HG02840 (cell line): ENCODE measurements at regions not wholly inside any gene's neighbourhood (a gene's known extent, or its start where the extent isn't known, plus 50 kb on each side); places are given as distances from the start of the nearest gene placed in this dataset.

Source experiments
- ATAC-seq: cut with Tn5 transposase; IDR thresholded peaks from one replicate; pipeline ENCODE4 v1.9.1; 2021; ENCODE audit warnings: mild to moderate bottlenecking, moderate library complexity, moderate number of reproducible peaks; ENCODE audit not compliant: unreplicated experiment, low FRiP score

- no peak for ATAC-seq
Measured at GRCh38 chr21:34022627-34023335, 50.6 kb upstream of the MRPS6 start.

- no peak for ATAC-seq
Measured at GRCh38 chr21:34021726-34022125, 51.7 kb upstream of the MRPS6 start.

- no peak for ATAC-seq
Measured at GRCh38 chr21:34020983-34021553, 52.3 kb upstream of the MRPS6 start.

GRCh38 chr21:34020005-34020847 lies 53.2 kb upstream of the MRPS6 start:
- ATAC-seq, result peak; percentile 36

GRCh38 chr21:34019402-34019801 lies 54.0 kb upstream of the MRPS6 start:
- no peak for ATAC-seq

- ATAC-seq, result no peak
Measured at GRCh38 chr21:34018910-34019309, 54.5 kb upstream of the MRPS6 start.

GRCh38 chr21:34018185-34018584 lies 55.2 kb upstream of the MRPS6 start:
- no peak for ATAC-seq

- peak; percentile 44 for ATAC-seq
Measured at GRCh38 chr21:34017039-34017961, 56.1 kb upstream of the MRPS6 start.

GRCh38 chr21:34012640-34013039 lies 60.7 kb upstream of the MRPS6 start:
- ATAC-seq, result no peak

GRCh38 chr21:34011660-34012059 lies 61.7 kb upstream of the MRPS6 start:
- ATAC-seq, result no peak

- no peak for ATAC-seq
Measured at GRCh38 chr21:34009193-34009592, 64.2 kb upstream of the MRPS6 start.

GRCh38 chr21:34008618-34009017 lies 64.8 kb upstream of the MRPS6 start:
- ATAC-seq, result no peak

- no peak for ATAC-seq
Measured at GRCh38 chr21:34006611-34007168, 66.7 kb upstream of the MRPS6 start.

- no peak for ATAC-seq
Measured at GRCh38 chr21:34004974-34005373, 68.4 kb upstream of the MRPS6 start.

GRCh38 chr21:34004013-34004938 lies 69.1 kb upstream of the MRPS6 start:
- no peak for ATAC-seq

- ATAC-seq, result no peak
Measured at GRCh38 chr21:34003428-34003827, 70.0 kb upstream of the MRPS6 start.

- ATAC-seq, result no peak
Measured at GRCh38 chr21:34000375-34000774, 73.0 kb upstream of the MRPS6 start.

- no peak for ATAC-seq
Measured at GRCh38 chr21:33998809-33999208, 74.6 kb upstream of the MRPS6 start.

- ATAC-seq, result no peak
Measured at GRCh38 chr21:33998402-33998801, 75.0 kb upstream of the MRPS6 start.
